Thyroid gland (tissue), 4 donors: ENCODE measurements at regions not wholly inside any gene's neighbourhood (a gene's known extent, or its start where the extent isn't known, plus 50 kb on each side); places are given as distances from the start of the nearest gene placed in this dataset.

Experiments used
- POLR2A ChIP-seq, 2 donors: fragments of 450-650 bp; IDR thresholded peaks; one replicate each; pipeline ENCODE4 v1.6.1; 2017; ENCODE audit warnings: antibody characterized with exemption in 2 of 2, mild to moderate bottlenecking in 2 of 2, moderate library complexity in 1 of 2
- TF ChIP-seq, protein P1 (sequence below), 6 experiments: fragments of 200-600 bp in 3 of 6; fragments of 450-650 bp in 3 of 6; sonication (generic) in 3 of 6; IDR thresholded peaks; one replicate each; pipeline ENCODE4 v1.5.1; 2016 to 2019; ENCODE audit warnings: antibody characterized with exemption in 6 of 6, mild to moderate bottlenecking in 2 of 6, inconsistent platforms in 1 of 6, moderate library complexity in 1 of 6

- TF ChIP-seq, protein P1, sequence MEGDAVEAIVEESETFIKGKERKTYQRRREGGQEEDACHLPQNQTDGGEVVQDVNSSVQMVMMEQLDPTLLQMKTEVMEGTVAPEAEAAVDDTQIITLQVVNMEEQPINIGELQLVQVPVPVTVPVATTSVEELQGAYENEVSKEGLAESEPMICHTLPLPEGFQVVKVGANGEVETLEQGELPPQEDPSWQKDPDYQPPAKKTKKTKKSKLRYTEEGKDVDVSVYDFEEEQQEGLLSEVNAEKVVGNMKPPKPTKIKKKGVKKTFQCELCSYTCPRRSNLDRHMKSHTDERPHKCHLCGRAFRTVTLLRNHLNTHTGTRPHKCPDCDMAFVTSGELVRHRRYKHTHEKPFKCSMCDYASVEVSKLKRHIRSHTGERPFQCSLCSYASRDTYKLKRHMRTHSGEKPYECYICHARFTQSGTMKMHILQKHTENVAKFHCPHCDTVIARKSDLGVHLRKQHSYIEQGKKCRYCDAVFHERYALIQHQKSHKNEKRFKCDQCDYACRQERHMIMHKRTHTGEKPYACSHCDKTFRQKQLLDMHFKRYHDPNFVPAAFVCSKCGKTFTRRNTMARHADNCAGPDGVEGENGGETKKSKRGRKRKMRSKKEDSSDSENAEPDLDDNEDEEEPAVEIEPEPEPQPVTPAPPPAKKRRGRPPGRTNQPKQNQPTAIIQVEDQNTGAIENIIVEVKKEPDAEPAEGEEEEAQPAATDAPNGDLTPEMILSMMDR (IDR thresholded peaks at IDR 0.05) = no peak
- no peak for TF ChIP-seq POLR2A (IDR thresholded peaks at IDR 0.05)
Measured at GRCh38 chr3:46145147-46145546, 63.0 kb downstream of the CCR1 start.
